Uterus (tissue), 2 donors: ENCODE measurements at regions not wholly inside any gene's neighbourhood (a gene's known extent, or its start where the extent isn't known, plus 50 kb on each side); places are given as distances from the start of the nearest gene placed in this dataset.

Source experiments
- CTCF ChIP-seq, 4 experiments: fragments of 200-600 bp in 2 of 4; fragments of 450-650 bp in 2 of 4; sonication (generic) in 2 of 4; IDR thresholded peaks; one replicate each; pipeline ENCODE4 v1.5.1; 2016 to 2019; ENCODE audit warnings: antibody characterized with exemption in 4 of 4, mild to moderate bottlenecking in 2 of 4, moderate library complexity in 1 of 4
- POLR2A ChIP-seq, 2 donors: fragments of 450-650 bp; IDR thresholded peaks; one replicate each; pipeline ENCODE4 v1.6.1; 2016; ENCODE audit warnings: antibody characterized with exemption in 2 of 2, mild to moderate bottlenecking in 1 of 2, moderate library complexity in 1 of 2

GRCh38 chr20:19935842-19936241 is 81.3 kb upstream of the NAA20 start:
- TF ChIP-seq CTCF (IDR thresholded peaks at IDR 0.05) (no peak), POLR2A (IDR thresholded peaks at IDR 0.05) (no peak)
